Left ventricle myocardium superior (tissue), 1 donor: ENCODE measurements at regions not wholly inside any gene's neighbourhood (a gene's known extent, or its start where the extent isn't known, plus 50 kb on each side); places are given as distances from the start of the nearest gene placed in this dataset.

Source experiments
- ATAC-seq: fragments of 200-7000 bp; cut with Tn5 transposase; one replicate; pipeline ENCODE4 v1.9.1; 2020; ENCODE audit warnings: mild to moderate bottlenecking, moderate library complexity
- DNase-seq: peaks from one replicate; pipeline ENCODE4 v3.0.0-alpha.2; 2020
- intact Hi-C: fragments of 100-400 bp; cut with micrococcal nuclease; formaldehyde crosslinking; loops from one replicate; pipeline ENCODE4 v1.11.0; 2022
- donor health status: DM: no; HTN: yes; CAD: no; lungs with severe emphysema.

- ATAC-seq (peak; percentile 93), DNase-seq (peak; percentile 92)
- intact Hi-C loops: no loop called here
Observed at GRCh38 chr3:189099031-189099471, 72.7 kb upstream of the TPRG1 start.

GRCh38 chr3:189099505-189100290, 72.1 kb upstream of the TPRG1 start:
- ATAC-seq (peak; percentile 79), DNase-seq (peak; percentile 60)
- intact Hi-C loops: no loop called here

GRCh38 chr3:189100866-189101265, 70.9 kb upstream of the TPRG1 start:
- intact Hi-C loops: no loop called here
- ATAC-seq: no peak
- DNase-seq: no peak

- DNase-seq (no peak), ATAC-seq (no peak)
- intact Hi-C loops: no loop called here
Observed at GRCh38 chr3:189101594-189101993, 70.2 kb upstream of the TPRG1 start.

GRCh38 chr3:189103208-189103607, 68.6 kb upstream of the TPRG1 start:
- intact Hi-C loops: no loop called here
- ATAC-seq (no peak), DNase-seq (no peak)

GRCh38 chr3:189108067-189108466, 63.7 kb upstream of the TPRG1 start:
- intact Hi-C loops: no loop called here
- no peak for ATAC-seq

GRCh38 chr3:189108735-189109134, 63.0 kb upstream of the TPRG1 start:
- ATAC-seq (no peak), DNase-seq (no peak)
- intact Hi-C loops: no loop called here

More at GRCh38 chr3:189108067-189108466, 63.7 kb upstream of the TPRG1 start:
- DNase-seq: no peak

- ATAC-seq (no peak), DNase-seq (no peak)
- intact Hi-C loops: no loop called here
Observed at GRCh38 chr3:189109145-189109544, 62.6 kb upstream of the TPRG1 start.

GRCh38 chr3:189117087-189117486, 54.7 kb upstream of the TPRG1 start:
- no peak for ATAC-seq
- intact Hi-C loops: no loop called here
- no peak for DNase-seq

GRCh38 chr3:189118896-189119295, 52.9 kb upstream of the TPRG1 start:
- no peak for DNase-seq
- no peak for ATAC-seq
- intact Hi-C loops: no loop called here

GRCh38 chr3:189119950-189120349, 51.8 kb upstream of the TPRG1 start:
- DNase-seq (no peak), ATAC-seq (no peak)

GRCh38 chr3:189121092-189121491, 50.7 kb upstream of the TPRG1 start:
- no peak for ATAC-seq
- no peak for DNase-seq
- intact Hi-C loops: no loop called here

More at GRCh38 chr3:189119950-189120349, 51.8 kb upstream of the TPRG1 start:
- intact Hi-C loops: no loop called here
